NCI-H2227 (cell line): ENCODE measurements at regions not wholly inside any gene's neighbourhood (a gene's known extent, or its start where the extent isn't known, plus 50 kb on each side); places are given as distances from the start of the nearest gene placed in this dataset.
"Not testable (repeated sequence)": the region's sequence is repeated elsewhere in the genome, so short reads cannot be mapped to it uniquely, and the experiment has no call there.

Experiments used
- DNase-seq: peaks from one replicate; lab custom pipeline; 2025; ENCODE audit not compliant: unreplicated experiment; lab: John Stamatoyannopoulos, UW

GRCh38 chr1:242914729-242915128 lies 340.4 kb downstream of the CEP170 start:
- DNase-seq: not testable (repeated sequence)

- DNase-seq: not testable (repeated sequence)
Measured at GRCh38 chr1:242912855-242913254, 342.2 kb downstream of the CEP170 start.

- not testable (repeated sequence) for DNase-seq
Measured at GRCh38 chr1:242900558-242900957, 354.5 kb downstream of the CEP170 start.

- DNase-seq: no peak
Measured at GRCh38 chr1:242890192-242890741, 364.8 kb downstream of the CEP170 start.

- no peak for DNase-seq
Measured at GRCh38 chr1:242886137-242886536, 361.6 kb upstream of the PLD5 start.

- not testable (repeated sequence) for DNase-seq
Measured at GRCh38 chr1:242880022-242880421, 355.5 kb upstream of the PLD5 start.

- no peak for DNase-seq
Measured at GRCh38 chr1:242877743-242878142, 353.2 kb upstream of the PLD5 start.

- DNase-seq: no peak
Measured at GRCh38 chr1:242877229-242877628, 352.7 kb upstream of the PLD5 start.

- no peak for DNase-seq
Measured at GRCh38 chr1:242876030-242876429, 351.5 kb upstream of the PLD5 start.

- DNase-seq: no peak
Measured at GRCh38 chr1:242873661-242874060, 349.2 kb upstream of the PLD5 start.

- no peak for DNase-seq
Measured at GRCh38 chr1:242872521-242872920, 348.0 kb upstream of the PLD5 start.

GRCh38 chr1:242871471-242872030 lies 347.1 kb upstream of the PLD5 start:
- no peak for DNase-seq

- DNase-seq: no peak
Measured at GRCh38 chr1:242870966-242871365, 346.5 kb upstream of the PLD5 start.

GRCh38 chr1:242856289-242856688 lies 331.8 kb upstream of the PLD5 start:
- DNase-seq: no peak

- no peak for DNase-seq
Measured at GRCh38 chr1:242854466-242854865, 330.0 kb upstream of the PLD5 start.

GRCh38 chr1:242847390-242847993 lies 323.0 kb upstream of the PLD5 start:
- DNase-seq: no peak

- no peak for DNase-seq
Measured at GRCh38 chr1:242842094-242842493, 317.6 kb upstream of the PLD5 start.

GRCh38 chr1:242839101-242839500 lies 314.6 kb upstream of the PLD5 start:
- DNase-seq: no peak

GRCh38 chr1:242836423-242836822 lies 311.9 kb upstream of the PLD5 start:
- no peak for DNase-seq

GRCh38 chr1:242828828-242829227 lies 304.3 kb upstream of the PLD5 start:
- no peak for DNase-seq

GRCh38 chr1:242828199-242828598 lies 303.7 kb upstream of the PLD5 start:
- no peak for DNase-seq

GRCh38 chr1:242827538-242827937 lies 303.0 kb upstream of the PLD5 start:
- DNase-seq: no peak
